ENCODE measurements at regions not wholly inside any gene's neighbourhood (a gene's known extent, or its start where the extent isn't known, plus 50 kb on each side); places are given as distances from the start of the nearest gene placed in this dataset.

DNA sequence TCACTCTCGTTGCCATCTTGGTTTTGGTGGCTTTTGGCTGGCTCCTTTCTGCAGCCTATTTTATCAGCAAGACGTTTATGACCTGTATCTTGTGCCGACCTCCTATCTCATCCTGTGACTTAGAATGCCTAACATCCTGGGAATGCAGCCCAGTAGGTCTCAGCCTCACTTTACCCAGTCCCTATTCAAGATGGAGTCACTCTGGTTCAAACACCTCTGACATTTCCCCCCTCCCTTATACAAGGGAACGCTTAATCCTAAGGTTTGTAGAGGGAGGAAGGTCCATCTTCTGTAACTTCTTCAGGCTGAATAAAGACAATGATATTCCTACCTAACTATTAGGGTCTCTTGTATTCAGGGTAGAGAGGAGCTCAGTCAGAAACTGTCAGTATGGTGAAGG lies 79.3 kb upstream of the SPANXB1 start:
- TF ChIP-seq, protein P1, sequence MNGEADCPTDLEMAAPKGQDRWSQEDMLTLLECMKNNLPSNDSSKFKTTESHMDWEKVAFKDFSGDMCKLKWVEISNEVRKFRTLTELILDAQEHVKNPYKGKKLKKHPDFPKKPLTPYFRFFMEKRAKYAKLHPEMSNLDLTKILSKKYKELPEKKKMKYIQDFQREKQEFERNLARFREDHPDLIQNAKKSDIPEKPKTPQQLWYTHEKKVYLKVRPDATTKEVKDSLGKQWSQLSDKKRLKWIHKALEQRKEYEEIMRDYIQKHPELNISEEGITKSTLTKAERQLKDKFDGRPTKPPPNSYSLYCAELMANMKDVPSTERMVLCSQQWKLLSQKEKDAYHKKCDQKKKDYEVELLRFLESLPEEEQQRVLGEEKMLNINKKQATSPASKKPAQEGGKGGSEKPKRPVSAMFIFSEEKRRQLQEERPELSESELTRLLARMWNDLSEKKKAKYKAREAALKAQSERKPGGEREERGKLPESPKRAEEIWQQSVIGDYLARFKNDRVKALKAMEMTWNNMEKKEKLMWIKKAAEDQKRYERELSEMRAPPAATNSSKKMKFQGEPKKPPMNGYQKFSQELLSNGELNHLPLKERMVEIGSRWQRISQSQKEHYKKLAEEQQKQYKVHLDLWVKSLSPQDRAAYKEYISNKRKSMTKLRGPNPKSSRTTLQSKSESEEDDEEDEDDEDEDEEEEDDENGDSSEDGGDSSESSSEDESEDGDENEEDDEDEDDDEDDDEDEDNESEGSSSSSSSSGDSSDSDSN (CRISPR knock-in tag; IDR thresholded peaks at IDR 0.05): no peak
- TF ChIP-seq POLR2AphosphoS5 (IDR thresholded peaks at IDR 0.05; ENCODE audit: low read depth, low read length) (no peak), KAT2B (IDR thresholded peaks at IDR 0.05; ENCODE audit: borderline replicate concordance, low read depth, low read length) (no peak), TRIM24 (CRISPR knock-in tag; IDR thresholded peaks at IDR 0.05) (no peak), ATRX (CRISPR knock-in tag; IDR thresholded peaks at IDR 0.05; ENCODE audit: borderline replicate concordance) (no peak), EP300 (IDR thresholded peaks at IDR 0.05; ENCODE audit: low read depth in 2 of 2, low read length in 2 of 2) (no peak), EP300 (CRISPR knock-in tag; IDR thresholded peaks at IDR 0.05; ENCODE audit: borderline replicate concordance) (no peak), SMAD3 (CRISPR knock-in tag; IDR thresholded peaks at IDR 0.05) (no peak), SIN3A (IDR thresholded peaks at IDR 0.05; ENCODE audit: borderline replicate concordance, low read depth, low read length) (no peak), CAMTA2 (CRISPR knock-in tag; IDR thresholded peaks at IDR 0.05; ENCODE audit: borderline replicate concordance) (no peak)
- TF ChIP-seq, protein P2, sequence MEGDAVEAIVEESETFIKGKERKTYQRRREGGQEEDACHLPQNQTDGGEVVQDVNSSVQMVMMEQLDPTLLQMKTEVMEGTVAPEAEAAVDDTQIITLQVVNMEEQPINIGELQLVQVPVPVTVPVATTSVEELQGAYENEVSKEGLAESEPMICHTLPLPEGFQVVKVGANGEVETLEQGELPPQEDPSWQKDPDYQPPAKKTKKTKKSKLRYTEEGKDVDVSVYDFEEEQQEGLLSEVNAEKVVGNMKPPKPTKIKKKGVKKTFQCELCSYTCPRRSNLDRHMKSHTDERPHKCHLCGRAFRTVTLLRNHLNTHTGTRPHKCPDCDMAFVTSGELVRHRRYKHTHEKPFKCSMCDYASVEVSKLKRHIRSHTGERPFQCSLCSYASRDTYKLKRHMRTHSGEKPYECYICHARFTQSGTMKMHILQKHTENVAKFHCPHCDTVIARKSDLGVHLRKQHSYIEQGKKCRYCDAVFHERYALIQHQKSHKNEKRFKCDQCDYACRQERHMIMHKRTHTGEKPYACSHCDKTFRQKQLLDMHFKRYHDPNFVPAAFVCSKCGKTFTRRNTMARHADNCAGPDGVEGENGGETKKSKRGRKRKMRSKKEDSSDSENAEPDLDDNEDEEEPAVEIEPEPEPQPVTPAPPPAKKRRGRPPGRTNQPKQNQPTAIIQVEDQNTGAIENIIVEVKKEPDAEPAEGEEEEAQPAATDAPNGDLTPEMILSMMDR (CRISPR knock-in tag; IDR thresholded peaks at IDR 0.05): no peak
- TF ChIP-seq, protein P3, sequence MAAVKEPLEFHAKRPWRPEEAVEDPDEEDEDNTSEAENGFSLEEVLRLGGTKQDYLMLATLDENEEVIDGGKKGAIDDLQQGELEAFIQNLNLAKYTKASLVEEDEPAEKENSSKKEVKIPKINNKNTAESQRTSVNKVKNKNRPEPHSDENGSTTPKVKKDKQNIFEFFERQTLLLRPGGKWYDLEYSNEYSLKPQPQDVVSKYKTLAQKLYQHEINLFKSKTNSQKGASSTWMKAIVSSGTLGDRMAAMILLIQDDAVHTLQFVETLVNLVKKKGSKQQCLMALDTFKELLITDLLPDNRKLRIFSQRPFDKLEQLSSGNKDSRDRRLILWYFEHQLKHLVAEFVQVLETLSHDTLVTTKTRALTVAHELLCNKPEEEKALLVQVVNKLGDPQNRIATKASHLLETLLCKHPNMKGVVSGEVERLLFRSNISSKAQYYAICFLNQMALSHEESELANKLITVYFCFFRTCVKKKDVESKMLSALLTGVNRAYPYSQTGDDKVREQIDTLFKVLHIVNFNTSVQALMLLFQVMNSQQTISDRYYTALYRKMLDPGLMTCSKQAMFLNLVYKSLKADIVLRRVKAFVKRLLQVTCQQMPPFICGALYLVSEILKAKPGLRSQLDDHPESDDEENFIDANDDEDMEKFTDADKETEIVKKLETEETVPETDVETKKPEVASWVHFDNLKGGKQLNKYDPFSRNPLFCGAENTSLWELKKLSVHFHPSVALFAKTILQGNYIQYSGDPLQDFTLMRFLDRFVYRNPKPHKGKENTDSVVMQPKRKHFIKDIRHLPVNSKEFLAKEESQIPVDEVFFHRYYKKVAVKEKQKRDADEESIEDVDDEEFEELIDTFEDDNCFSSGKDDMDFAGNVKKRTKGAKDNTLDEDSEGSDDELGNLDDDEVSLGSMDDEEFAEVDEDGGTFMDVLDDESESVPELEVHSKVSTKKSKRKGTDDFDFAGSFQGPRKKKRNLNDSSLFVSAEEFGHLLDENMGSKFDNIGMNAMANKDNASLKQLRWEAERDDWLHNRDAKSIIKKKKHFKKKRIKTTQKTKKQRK (IDR thresholded peaks at IDR 0.05; ENCODE audit: low read length): no peak
- TF ChIP-seq, protein P4, sequence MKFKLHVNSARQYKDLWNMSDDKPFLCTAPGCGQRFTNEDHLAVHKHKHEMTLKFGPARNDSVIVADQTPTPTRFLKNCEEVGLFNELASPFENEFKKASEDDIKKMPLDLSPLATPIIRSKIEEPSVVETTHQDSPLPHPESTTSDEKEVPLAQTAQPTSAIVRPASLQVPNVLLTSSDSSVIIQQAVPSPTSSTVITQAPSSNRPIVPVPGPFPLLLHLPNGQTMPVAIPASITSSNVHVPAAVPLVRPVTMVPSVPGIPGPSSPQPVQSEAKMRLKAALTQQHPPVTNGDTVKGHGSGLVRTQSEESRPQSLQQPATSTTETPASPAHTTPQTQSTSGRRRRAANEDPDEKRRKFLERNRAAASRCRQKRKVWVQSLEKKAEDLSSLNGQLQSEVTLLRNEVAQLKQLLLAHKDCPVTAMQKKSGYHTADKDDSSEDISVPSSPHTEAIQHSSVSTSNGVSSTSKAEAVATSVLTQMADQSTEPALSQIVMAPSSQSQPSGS (CRISPR knock-in tag; IDR thresholded peaks at IDR 0.05): no peak

Measured in HepG2 (cell line).